HG02588 (cell line): ENCODE measurements at regions not wholly inside any gene's neighbourhood (a gene's known extent, or its start where the extent isn't known, plus 50 kb on each side); places are given as distances from the start of the nearest gene placed in this dataset.

Experiments
- ATAC-seq: cut with Tn5 transposase; IDR thresholded peaks from one replicate; pipeline ENCODE4 v1.9.1; 2021; ENCODE audit warnings: mild to moderate bottlenecking, moderate library complexity; ENCODE audit not compliant: unreplicated experiment

DNA sequence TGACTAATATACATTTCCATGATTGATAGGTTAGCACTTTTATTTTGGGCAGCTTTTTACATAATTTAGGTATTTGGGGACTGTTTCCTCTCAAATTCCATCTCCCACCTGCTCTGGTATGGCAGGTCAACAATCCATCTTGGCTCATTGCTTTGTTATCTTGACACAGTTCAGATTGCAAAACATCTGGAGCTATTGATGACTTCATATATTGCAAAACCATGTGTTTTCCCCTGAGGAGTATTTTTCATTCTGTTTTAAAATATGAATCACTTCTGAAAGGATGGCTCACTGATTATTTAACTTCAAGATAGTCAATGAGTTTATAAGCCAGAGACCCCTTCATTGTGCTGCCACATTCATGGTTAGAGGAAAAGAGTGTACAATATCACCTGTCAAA, 1206.0 kb upstream of the C9orf72 start:
- ATAC-seq: no peak

DNA sequence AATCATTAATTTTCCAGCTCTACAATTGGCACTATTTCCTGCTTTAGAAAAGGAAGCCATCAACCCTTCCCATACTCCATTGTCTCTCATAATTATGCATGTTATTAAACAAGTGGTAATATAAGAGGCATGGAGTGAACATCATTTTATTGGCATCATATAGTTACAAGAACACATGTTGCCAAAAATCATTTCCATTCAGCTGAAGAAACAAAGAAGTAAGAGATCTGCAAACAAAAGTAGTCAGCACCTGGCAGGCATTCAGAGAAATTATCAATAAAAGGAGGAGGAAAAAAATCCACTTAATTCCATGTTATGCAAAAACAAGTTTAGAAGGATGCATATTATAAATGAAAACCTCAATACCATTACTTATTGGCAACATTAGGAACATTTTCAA, 1208.2 kb upstream of the C9orf72 start:
- ATAC-seq: no peak

DNA sequence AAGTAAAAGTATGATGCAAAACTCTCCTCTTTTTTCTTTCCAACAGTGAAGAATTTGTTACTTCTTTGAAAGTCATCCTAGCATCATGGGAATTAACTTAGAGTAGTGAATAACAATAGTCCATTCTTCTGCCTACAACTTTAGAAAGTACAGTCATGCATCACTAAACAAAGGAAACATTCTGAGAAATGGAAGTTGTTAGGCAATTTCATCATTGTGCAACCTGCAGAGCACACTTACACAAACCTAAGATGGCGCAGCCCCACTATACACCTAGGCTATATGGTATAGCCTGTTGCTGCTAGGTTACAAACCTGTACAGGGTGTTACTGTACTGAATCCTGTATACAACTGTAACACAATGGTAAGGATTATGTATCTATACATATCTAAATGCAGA, 1209.3 kb upstream of the C9orf72 start:
- no peak for ATAC-seq

DNA sequence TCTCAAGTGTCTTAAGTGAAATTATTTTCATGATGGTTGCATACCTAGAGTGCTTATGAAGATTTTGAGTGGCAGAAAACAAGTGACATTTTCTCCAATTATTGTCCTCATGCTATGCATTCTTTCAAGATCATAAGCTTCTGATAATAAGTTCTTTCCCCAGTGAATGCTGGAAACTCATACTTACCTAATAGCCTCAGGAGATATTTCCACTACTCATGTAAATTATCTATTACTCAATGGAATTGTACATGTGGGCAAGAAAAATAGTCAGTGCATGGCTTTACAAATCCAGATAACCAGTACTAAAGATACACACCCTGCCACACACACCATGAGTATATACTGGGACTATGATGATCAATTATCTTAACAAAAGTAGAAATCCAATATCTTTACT, 1219.4 kb upstream of the C9orf72 start:
- no peak for ATAC-seq

DNA sequence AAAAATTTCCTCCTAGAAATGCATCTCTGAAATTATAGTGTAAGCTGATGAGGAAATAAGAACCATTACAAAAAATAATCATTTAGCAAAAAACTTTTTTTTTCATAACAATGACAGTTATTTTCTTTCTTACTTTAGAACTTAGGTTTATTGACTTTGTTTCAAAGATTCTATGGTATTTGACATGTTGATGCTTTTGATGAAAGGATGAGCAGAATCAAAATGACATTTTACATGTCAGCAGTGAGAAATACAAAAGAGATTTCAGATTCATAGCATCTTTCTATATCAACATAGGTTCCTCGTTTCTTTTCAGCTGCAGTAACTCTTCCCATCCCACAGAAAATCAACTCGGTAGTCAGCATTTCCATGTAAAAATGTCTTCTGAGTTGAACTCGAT, 1226.6 kb upstream of the C9orf72 start:
- no peak for ATAC-seq

DNA sequence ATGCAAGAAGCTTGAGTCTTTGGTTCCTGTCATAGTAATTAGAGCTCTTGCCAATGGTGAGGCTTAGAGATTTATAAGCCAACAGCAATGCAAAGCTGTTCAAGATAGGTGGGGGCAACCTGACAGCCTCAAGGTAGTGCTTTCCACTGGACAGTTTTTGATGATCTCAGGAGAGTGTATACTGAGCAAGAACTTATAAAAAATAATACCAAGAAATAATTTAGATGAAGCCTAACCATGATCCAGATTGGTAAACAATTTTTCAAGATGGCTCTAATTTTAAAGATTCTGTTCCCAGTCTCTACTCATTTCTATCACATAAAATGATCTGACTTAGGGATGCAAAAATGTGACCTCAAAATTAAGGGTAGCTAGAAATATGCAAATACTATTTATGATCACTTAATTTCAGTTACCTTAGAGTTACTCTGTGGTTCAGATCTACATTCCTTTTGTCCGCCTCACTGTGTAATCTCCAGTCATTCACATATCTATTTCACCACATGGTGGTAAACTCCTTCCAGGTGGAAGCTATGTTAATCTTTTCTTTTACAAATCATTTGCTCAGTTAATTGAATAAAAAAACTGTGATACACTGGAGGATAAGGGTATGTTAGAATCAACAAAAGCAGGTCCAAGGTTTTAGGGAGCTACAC, 1228.0 kb upstream of the C9orf72 start:
- no peak for ATAC-seq

DNA sequence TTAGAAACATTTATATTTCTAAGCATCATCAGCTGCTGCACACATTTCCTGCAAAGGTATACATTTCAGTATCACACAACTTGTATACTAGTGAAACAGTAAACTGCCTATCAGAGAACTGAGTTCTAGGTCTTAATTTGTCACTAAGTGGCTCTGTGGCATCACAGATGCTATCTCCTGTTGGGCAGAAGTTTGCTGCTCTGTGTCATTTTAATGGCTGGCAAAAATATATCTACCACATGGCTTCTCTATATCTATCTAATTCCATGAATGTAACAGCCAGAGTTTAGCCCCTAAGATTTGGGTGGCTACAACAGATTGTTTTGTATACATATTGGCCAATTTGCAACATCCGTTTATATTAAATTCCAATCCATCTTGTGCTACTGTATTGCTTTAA, 1231.9 kb upstream of the C9orf72 start:
- ATAC-seq: no peak

DNA sequence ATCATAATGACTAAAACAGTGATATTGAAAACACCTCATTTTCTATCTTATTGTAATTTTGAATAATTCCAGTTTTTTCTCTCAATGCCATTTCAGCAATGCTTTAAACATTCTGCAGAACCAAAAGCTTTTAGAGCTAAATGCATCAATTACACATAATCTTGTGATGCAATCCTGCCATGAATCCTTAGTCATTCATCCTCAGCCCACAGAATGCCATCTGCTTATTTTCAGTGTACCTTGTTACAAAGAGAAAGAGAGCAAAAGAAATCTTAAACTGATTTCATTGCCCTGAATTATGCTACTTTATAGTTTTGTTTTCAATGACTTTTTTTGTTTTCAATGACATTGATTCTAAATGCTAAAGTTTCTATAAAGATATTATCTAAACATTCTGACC, 1234.8 kb upstream of the C9orf72 start:
- no peak for ATAC-seq

DNA sequence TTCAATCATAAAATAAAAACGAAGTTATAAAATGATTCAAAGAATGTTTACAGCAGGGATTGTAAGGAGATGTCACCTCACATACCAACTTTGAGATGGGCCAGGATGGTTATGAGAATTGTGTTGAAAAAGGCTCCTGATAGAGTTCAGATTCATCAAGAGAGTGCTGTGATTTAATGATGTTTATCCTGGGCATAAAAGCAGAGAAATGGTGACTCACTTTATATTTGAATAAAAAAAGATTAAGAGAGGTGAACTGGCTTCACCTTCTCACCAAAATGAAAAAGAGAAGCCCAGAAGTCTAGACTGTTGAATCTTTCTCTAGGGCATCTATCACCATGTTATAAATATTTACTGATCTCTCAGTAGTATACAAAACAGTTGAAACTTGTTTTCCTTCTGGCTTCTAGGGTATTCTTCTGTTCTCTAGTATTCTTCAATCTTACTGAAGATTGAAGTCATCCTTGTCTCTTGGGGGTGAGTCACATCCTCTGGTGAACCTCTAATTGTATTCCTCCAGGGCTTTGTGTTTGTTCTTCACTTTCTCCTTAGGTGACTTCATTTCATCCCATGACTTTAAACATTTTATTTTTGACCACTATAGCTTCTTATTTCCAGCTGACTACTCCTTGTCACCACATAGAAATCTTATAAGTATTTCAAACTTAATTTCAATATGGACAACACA, 1237.3 kb upstream of the C9orf72 start:
- ATAC-seq: no peak

DNA sequence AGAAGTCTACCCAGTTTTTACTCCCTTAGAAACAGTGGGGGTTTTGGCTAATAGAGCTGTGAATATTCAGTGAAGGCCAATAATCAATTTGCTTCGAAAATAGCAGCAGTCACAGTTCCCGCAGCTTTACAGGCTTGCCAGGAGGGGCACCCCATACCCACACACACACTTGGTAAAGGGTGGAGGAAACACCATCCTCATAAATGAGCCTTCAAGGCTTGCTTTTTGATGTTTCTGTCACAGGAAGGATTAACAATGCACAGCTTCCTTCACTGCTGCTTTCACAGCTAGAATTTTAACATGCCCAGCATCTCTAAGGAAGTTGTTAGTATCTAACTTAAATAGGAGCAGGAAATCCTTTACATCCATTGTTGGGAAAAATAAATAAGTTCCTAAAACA, 1247.5 kb upstream of the C9orf72 start:
- ATAC-seq: no peak

DNA sequence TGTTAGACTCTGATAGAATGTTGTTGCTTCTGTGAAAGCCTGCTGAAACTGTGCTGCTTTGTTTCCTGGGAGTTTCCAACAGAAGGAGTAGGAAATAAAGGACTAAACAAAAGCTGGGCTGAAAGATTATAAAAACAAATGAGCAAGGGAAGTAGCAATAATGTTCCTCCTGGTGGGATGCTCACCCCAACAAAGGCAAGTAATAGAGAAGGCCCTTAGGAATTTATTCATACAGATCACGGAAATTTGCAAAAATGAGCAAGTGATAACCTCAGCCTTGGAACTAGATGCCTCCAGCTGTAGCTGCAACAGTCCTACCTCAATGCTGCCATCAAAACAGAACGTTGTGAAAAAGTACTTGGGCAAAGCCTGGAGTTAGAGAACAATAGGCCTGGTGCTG, 1248.0 kb upstream of the C9orf72 start:
- ATAC-seq: no peak

DNA sequence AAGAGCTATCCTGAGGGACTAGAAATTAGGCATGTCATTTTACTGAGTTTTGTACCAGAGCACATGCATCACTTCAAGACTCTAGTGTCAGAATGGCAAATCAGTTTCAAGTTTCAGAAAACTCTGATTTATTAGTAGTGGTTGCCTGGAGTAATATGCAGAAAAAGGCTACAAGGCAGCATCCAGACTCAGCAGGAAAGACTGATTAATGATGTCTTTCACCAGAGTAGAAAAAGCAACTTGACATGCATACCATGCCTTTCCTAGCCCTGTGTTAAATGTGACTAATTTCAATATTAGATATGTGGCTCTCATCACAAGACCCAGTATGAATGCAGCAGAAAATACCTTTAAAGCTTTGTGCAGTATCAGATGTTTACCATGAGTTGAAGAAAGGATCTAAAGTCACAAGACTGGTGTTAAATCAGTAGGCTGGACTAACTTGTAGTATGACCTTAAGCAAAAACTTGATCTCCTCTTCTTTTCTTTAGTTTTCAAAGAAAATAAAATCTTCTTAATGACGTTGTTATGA, 1251.2 kb upstream of the C9orf72 start:
- ATAC-seq: no peak

DNA sequence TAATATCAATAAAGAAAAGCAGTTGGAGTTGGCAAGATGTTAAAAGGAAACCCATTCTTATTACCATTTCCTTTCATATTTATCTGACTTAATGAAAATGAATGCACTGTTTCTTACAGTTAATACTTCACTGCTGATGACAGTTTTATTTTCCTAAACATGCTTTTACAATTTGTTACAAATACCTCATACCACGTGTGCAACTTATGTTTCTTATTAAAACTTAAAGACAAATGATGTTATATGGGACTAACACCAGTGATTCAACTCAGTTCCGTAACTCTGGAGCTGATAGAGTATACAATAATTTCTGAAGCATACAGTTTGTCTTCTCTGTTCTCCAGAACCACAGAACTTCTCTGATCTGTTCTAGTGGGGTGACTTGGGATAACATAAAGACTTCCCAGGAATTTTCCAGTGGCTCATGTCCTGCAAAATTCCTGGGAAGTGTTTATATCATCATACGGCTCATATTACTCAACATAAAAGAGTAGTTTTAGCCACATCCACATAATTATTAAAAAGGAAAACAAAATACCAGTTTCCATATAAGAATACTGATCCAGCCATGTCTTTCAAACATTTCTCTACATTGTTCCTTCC, 1259.0 kb upstream of the C9orf72 start:
- ATAC-seq: no peak

DNA sequence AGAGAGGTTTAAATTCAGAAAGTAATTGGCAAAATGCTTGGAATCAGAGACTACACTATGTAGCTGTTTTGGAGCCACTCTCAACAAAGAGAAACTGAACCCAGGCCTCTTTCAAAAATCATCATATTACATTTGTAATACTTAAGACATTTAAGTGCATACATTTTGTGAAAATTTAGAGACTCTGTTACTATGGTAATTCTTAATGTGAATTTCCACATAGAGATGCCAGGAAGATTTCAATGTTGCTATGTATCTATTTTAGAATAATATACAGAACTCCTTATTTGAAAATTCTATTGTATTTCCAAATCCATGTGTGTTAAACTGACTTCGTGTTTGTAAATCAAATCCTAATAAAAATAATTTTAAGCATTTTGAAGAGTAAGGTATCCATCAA, 1260.9 kb upstream of the C9orf72 start:
- ATAC-seq: no peak

DNA sequence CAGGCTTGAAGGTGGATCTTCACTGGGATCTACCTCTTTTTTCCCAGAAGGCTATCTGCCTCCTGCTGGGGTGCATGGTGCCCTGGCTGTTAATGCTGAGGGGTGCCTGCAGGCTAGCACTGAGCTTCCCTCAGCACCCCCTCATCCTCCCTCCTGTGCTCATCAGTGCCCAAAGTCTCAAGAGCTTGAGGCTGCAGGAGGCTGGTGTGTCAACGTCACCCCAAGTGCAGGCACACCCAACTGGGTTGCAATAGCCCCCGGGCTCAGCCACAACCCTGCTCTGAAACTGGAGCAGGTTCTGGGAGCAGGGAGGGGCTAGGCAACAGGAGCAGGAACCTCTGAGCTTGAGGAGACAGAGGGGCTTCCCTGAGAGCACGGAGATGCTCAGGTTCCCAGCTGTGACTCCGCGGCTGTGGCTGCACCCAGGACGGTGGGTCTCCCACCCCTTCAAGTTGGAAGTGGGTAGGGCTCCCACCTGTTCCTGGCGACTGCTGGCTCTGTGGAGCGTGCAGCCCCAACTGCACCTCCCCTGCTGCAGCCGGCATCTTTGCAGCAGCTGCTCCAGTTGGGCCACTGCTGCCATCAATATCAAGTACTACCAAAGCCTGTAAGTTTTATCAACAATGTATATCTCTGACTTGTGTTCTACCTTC, 1266.6 kb upstream of the C9orf72 start:
- no peak for ATAC-seq

DNA sequence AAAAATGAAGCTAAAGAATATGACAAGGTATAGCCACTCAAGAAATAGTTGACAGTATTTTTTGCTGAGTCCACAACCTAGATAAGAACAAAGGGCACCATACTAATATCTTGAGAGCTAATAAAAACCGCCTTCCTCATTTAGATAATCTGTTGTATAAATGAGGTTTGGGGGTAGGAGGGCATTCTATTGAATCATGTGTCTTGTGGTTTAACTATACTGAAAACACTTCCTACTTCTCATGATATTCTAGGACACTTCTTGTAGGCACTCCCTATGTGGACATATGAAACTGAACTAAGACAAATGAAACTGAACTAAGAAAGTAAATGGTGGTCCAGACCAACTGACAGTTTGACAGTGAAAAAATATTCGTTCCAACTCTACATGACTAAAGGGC, 1268.5 kb upstream of the C9orf72 start:
- ATAC-seq: no peak

DNA sequence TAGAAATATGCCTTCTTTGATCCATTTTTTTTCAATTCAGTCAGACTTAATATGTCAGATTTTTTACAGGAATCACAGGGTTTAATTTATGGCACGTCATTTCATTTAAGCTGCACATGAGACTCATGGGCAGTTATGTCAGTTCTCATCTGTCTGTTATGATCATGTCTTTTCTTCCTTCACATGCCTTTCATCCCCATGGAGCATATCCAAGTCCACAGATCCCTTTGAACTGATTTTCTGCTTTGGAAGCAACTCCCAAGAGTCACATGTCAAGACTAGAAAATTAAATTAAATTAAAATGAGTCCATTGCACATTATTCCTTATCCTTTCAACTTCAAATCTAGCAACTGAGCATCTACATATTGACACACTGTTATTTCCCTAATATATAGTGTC, 1274.0 kb upstream of the C9orf72 start:
- ATAC-seq: no peak

DNA sequence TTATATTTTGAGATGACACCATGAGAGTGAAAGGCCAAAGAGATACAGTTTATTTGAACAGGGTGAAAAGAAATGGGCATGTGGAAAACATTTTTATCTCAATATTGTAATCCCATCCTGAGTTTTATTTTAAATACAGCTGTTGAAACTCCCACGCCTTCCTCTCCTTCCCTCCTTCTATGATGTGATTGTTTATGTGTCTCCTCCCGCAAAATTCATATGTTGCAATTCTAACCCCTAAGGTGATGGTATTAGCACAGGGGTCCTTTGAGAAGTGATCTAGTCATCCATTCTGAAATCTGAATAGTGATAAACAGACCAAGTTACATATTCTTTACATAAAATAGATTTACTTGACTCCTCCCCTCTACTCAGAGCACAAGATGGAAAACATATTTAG, 1275.4 kb upstream of the C9orf72 start:
- ATAC-seq: no peak

DNA sequence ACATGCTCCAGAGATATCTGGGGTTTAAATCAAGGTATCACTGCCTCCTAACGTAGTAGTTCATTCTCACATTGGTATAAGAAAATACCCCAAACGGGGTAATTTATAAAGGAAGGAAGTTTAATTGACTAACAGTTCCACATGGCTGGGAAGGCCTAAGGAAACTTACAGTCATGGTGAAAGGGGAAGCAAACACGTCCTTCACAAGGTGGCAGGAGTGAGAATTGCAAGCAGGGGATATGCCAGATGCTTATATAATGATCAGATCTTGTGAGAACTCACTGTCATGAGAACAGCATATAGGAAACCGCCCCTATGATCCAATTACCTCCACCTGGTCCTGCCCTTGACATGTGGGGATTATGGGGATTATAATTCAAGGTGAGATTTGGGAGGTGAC, 1280.2 kb upstream of the C9orf72 start:
- ATAC-seq: no peak

DNA sequence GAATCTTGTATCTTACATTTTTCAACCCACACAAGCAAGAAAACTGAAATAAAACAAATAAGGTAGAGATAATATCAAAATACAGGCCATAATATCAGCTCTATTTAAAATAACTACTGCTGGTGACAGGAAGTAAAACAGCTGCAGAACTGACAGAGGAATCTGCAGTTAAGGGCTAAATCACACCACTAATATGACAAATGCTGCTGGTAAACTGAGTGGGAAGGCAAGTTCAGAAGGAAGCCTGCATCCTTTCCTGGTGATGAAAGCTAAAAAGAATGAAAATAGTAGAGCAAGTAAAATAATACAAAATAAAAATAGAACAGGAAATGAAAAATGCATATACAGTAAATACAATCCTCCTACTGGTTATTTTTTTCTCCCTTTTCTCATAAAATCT, 1293.7 kb upstream of the C9orf72 start:
- no peak for ATAC-seq

DNA sequence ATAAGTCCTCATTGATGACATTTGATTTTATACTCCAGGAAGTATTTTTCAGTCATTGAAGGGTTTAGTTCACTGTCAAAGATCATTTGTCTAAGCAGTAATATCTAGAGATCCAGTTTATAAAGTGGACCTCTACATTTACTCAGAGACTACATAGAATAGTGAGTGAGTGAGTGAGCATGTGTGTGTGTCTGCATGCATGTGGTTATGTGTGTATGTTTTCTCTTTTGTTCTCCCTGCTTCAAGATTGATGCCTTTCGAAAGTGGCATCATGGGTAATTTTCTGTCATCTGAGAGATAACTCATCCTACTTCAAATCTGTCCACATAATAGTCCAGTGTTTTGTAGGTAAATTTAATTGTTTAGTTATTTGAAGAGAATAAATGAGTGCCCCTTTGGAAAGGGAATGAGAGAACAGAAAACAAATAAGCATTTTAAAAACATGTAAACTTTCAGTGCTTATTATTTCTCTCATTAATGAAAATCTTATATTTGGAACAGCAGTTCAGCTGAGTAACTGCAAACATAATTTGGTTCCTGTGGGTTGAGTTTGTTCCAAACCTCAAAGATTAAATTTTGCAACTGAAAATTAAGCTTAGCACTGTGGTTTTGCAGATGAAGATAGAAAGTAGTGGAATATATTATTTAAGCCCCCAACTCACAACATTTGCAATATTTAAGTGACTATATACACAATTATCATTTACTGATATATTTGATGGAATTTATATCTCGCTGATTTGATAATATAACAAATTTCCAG, 1295.1 kb upstream of the C9orf72 start:
- ATAC-seq: no peak
